Left lung (tissue), 4 donors: ENCODE measurements at regions not wholly inside any gene's neighbourhood (a gene's known extent, or its start where the extent isn't known, plus 50 kb on each side); places are given as distances from the start of the nearest gene placed in this dataset.

ENCODE experiments used
- ATAC-seq: fragments of 200-7000 bp; cut with Tn5 transposase; one replicate; pipeline ENCODE4 v1.9.1; 2020; ENCODE audit warnings: moderate library complexity
- DNase-seq, 4 donors: peaks; one replicate each; pipeline ENCODE4 v3.0.0-alpha.2; 2013 to 2020
- H3K27ac ChIP-seq, 2 donors: fragments of 200-600 bp; sonication (generic) in 1 of 2; one replicate each; pipeline versions ENCODE4 v1.5.0 to v1.8.0; 2020 to 2021
- H3K27me3 ChIP-seq, 2 donors: fragments of 200-600 bp; sonication (generic) in 1 of 2; one replicate each; pipeline versions ENCODE4 v1.5.0 to v1.8.0; 2020 to 2021
- H3K36me3 ChIP-seq, 2 donors: fragments of 200-600 bp; sonication (generic) in 1 of 2; one replicate each; pipeline versions ENCODE4 v1.5.0 to v1.8.0; 2020 to 2021
- H3K4me1 ChIP-seq, 2 donors: fragments of 200-600 bp; one replicate each; pipeline ENCODE4 v1.8.0; 2021
- H3K4me3 ChIP-seq, 2 donors: fragments of 200-600 bp; sonication (generic) in 1 of 2; one replicate each; pipeline versions ENCODE4 v1.5.0 to v1.8.0; 2020 to 2021; ENCODE audit warnings: mild to moderate bottlenecking in 1 of 2
- H3K9me3 ChIP-seq, 2 donors: fragments of 200-600 bp; sonication (generic) in 1 of 2; one replicate each; pipeline versions ENCODE4 v1.5.0 to v1.8.0; 2020 to 2021
- CTCF ChIP-seq, 2 donors: fragments of 200-600 bp; sonication (generic) in 1 of 2; IDR thresholded peaks; one replicate each; pipeline versions ENCODE4 v1.5.0 to v1.8.0; 2021; ENCODE audit warnings: antibody characterized with exemption in 2 of 2
- intact Hi-C, 2 donors: fragments of 100-400 bp; cut with DNase I; formaldehyde crosslinking; loops; one replicate each; pipeline versions ENCODE4 v1.11.2 to v1.14.2; 2022
- donor health status: DM: no; HTN: yes; CAD: no.
- donor health status: DM: no; HTN: no; CAD: no.

DNA sequence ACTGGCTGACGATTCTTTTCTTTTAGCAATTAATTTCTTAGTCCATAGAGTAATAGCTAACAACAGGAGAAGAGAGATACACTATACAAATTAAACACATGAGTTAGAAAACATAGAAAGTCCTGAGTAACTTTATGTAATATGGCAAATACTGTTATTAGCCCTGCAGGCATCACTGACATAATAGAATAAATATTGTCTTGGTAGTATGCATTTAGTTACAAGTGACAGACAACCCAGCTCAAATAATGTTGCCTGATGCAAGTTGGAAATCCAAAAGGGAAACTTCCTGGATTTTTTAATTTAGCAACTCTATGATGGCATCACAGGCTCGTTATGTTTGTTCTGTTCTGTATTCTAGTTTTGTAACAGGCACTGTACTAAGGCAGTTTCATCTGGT is 95.1 kb downstream of the DKK1 start:
- Histone ChIP-seq H3K27me3 (no peaks in the 10 kb centered on the region), H3K36me3 (no peaks in the 10 kb centered on the region), H3K4me1 (no peaks in the 10 kb centered on the region), H3K27ac (no peak overlapping the region), H3K9me3 (no peaks in the 10 kb centered on the region), H3K4me3 (no peak overlapping the region)
- intact Hi-C loops, result no loop called here
- DNase-seq (no peak), ATAC-seq (no peak)
- TF ChIP-seq CTCF (IDR thresholded peaks at IDR 0.05), result no peak

DNA sequence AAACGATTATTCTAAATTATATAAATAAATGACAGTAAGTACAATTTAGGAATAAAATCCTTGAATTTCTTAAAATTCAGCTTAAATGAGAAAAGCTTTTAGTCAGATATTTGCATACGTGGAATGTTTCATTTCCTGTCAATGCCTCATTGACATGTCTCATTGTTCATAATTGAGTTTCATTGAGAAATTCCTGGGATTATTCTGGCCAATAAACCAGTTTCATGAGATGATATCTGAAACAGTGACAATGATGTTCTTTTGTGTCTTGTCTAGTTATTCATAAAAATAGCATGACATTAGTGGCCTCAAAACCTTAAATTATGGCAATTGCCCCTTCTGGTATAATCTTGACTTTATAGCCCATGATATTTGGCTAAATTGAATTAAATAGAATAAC is 95.8 kb downstream of the DKK1 start:
- ATAC-seq (no peak), DNase-seq (no peak)
- no peaks in the 10 kb centered on the region for H3K4me1 ChIP-seq
- intact Hi-C loops, result no loop called here
- no peaks in the 10 kb centered on the region for H3K27me3 ChIP-seq
- H3K4me3 ChIP-seq, result no peak overlapping the region
- H3K27ac ChIP-seq, result no peak overlapping the region
- no peaks in the 10 kb centered on the region for H3K36me3 ChIP-seq
- H3K9me3 ChIP-seq, result no peaks in the 10 kb centered on the region
- TF ChIP-seq CTCF (IDR thresholded peaks at IDR 0.05), result no peak

DNA sequence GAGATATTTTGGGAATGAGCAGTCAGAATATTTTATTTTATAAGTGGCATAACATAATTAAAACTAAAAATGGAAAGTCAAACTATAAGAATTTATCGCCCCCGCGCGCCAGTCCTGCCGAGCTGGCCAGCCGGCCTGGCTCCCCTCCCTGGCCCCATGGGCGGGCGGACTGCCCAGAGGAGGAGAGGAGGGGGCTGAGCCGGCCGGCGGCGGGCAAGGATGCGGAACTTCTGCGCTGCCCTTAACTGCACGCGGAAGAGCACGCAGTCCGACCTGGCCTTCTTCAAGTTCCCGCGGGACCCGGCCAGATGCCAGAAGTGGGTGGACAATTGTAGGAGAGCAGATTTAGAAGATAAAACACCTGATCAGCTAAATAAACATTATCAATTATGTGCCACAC is 96.8 kb downstream of the DKK1 start:
- Histone ChIP-seq H3K4me1 (no peaks in the 10 kb centered on the region), H3K27me3 (no peaks in the 10 kb centered on the region), H3K36me3 (no peaks in the 10 kb centered on the region), H3K4me3 (no peak overlapping the region), H3K27ac (no peak overlapping the region), H3K9me3 (no peaks in the 10 kb centered on the region)
- no peak for ATAC-seq
- intact Hi-C loops, result no loop called here
- peak in 1 of 4 donors; percentile 75 for DNase-seq
- no peak for TF ChIP-seq CTCF (IDR thresholded peaks at IDR 0.05)

DNA sequence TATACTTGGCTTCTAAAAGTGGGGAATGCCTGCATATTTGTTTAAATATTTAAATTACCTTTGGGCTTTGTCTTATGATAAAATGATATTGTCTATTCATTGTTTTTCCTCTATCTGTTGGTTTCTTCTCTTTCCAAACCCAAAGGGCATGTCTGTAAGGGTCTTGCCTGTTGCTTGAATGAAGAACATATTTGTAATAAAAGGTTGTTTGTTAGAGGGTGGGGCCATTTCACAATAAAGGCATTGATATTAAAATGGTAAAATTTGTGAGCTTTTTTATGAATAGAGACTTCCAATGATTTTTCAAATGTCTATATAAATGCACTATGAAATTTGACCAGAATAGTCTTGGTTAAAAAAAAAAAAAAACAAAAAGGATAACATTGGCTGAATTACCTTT is 105.2 kb downstream of the DKK1 start:
- Histone ChIP-seq H3K27me3 (no peaks in the 10 kb centered on the region), H3K27ac (no peak overlapping the region), H3K4me1 (no peaks in the 10 kb centered on the region), H3K4me3 (no peak overlapping the region), H3K36me3 (no peaks in the 10 kb centered on the region), H3K9me3 (no peaks in the 10 kb centered on the region)
- DNase-seq (no peak), ATAC-seq (no peak)
- TF ChIP-seq CTCF (IDR thresholded peaks at IDR 0.05), result no peak
- intact Hi-C loops, result no loop called here

DNA sequence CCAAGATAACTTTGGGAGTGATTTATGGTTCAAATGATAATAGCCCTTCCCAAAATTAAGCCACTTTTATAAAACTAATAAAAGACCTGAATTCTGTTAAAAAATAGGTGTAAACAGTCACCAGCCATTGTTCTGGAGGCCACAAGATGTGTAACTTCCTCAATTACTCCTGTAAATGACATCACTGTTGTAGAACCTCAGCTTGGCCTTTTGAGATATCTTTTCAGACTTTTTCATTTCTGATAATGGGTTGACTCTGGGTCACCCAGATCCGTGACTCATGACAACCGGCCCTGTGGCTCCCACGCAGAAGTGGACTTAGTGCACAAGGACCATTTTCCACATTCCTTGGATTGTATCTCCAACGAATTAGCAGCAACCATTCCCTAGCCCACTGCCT is 106.6 kb downstream of the DKK1 start:
- Histone ChIP-seq H3K4me1 (no peaks in the 10 kb centered on the region), H3K27ac (no peak overlapping the region), H3K9me3 (no peaks in the 10 kb centered on the region), H3K36me3 (no peaks in the 10 kb centered on the region), H3K27me3 (no peaks in the 10 kb centered on the region), H3K4me3 (no peak overlapping the region)
- ATAC-seq (no peak), DNase-seq (no peak)
- intact Hi-C loops, result no loop called here
- no peak for TF ChIP-seq CTCF (IDR thresholded peaks at IDR 0.05)
